NCI-H2171 (cell line): ENCODE measurements at regions not wholly inside any gene's neighbourhood (a gene's known extent, or its start where the extent isn't known, plus 50 kb on each side); places are given as distances from the start of the nearest gene placed in this dataset.

Source experiments
- DNase-seq: peaks from one replicate; lab custom pipeline; 2025; lab: John Stamatoyannopoulos, UW

GRCh38 chr4:65126200-65126599 is 544.1 kb downstream of the EPHA5 start:
- no peak for DNase-seq

- no peak for DNase-seq
Observed at GRCh38 chr4:65120287-65120686, 550.0 kb downstream of the EPHA5 start.

GRCh38 chr4:65102419-65102818 is 567.9 kb downstream of the EPHA5 start:
- DNase-seq: no peak

GRCh38 chr4:65096630-65097029 is 573.7 kb downstream of the EPHA5 start:
- no peak for DNase-seq

- DNase-seq: no peak
Observed at GRCh38 chr4:65089666-65090065, 580.6 kb downstream of the EPHA5 start.

- DNase-seq: no peak
Observed at GRCh38 chr4:65083076-65083475, 587.2 kb downstream of the EPHA5 start.

DNA sequence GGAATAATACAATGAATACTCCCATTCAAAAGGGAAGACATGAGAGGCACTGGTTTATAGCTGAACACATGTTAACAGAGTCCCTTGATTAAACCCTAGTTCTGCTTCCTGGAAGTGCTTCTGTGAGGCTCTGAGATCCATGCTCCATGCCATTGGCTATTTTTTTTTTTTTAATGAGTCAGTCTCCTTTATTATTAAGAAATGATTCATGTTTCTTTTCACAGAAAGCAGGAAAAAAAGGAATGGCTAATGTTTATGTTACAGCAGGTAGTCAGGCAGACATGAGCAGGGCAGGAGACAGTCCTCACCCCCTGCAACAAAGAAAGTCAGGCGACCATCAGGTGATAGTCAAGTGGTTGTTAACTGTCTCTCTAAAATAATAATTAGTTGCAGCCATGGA is 598.7 kb downstream of the EPHA5 start:
- DNase-seq: no peak

GRCh38 chr4:65069177-65069576 is 601.1 kb downstream of the EPHA5 start:
- no peak for DNase-seq

DNA sequence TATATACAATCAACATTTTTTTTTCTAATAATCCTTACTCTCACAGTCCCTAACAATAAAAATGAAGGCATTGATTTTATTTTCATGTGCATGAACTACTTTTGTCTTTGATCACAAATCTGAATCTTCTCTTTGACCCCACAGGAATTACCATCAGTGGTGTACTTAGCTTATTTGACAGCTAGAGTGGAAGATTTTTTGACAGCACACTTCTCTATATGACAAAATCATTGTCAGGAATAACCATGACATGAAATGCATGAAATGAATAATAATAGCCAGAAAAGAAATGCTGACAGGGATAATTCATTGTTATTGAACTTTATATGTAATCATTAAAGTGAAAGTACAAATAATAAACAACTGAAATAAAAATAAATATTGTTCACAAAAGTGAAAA is 604.2 kb downstream of the EPHA5 start:
- no peak for DNase-seq

- no peak for DNase-seq
Observed at GRCh38 chr4:65063601-65064000, 606.7 kb downstream of the EPHA5 start.

GRCh38 chr4:65050786-65051185 is 619.5 kb downstream of the EPHA5 start:
- DNase-seq: no peak

GRCh38 chr4:65046192-65047133 is 623.8 kb downstream of the EPHA5 start:
- peak; percentile 9 for DNase-seq

DNA sequence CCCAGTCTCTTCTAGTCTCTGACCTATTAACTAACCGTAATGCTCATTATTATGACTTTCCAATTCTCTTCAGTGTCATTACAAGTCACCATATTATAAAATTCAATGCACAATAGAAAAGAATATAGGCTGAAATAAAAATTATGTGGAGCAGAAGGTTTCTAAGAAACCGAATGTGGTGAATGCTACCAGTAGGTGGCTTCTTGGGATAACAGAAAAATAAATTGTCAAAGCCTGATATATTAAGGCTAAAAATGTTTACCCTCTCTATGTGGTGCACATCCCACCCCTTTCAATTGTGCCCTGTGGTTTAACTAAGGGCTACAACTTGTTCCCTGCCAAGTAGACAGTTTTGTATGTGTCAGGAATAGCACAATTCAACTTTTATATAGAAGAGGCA is 624.6 kb upstream of the TECRL start:
- DNase-seq: no peak

- DNase-seq: no peak
Observed at GRCh38 chr4:65028592-65028991, 619.3 kb upstream of the TECRL start.

- DNase-seq: no peak
Observed at GRCh38 chr4:65023883-65024670, 614.8 kb upstream of the TECRL start.

- no peak for DNase-seq
Observed at GRCh38 chr4:65023081-65023480, 613.8 kb upstream of the TECRL start.

DNA sequence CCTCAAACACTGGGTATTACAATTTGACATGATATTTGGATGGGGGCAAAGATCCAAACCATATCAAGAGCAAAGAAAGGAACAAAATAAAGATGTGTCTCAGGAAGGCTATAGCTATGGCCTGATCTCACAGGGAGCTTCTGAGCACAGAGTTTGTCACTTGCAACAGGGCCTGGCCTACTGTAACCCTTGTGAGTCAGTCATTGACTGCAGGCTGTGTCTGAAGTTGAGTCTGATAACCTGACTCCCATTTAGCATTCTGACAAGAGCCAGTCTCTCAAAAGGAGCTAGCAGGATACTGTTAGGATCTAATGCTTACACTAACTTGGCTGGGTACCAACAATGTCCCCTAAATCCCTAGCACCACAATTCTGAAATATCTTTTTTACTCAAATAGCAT is 612.5 kb upstream of the TECRL start:
- no peak for DNase-seq

GRCh38 chr4:65021149-65021548 is 611.9 kb upstream of the TECRL start:
- DNase-seq: no peak

DNA sequence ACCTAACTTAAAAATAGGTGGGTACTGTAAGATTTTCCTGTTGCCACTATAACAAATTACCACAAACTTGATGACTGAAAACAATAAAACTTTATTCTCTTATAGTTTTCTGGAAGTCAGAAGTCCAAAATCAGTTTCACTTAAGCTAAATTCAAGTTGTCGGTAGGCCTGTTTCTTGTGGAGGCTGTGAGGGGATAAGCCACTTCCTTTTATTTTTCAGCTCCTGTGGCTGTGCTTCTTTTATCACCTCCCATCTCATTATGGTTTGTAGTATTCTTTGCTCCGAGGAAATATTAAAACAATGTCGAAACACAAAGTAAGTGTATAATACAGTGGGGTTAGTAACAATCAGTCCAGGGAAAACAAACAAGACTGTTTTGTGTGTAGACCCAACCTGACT is 610.5 kb upstream of the TECRL start:
- DNase-seq: no peak

- no peak for DNase-seq
Observed at GRCh38 chr4:65018313-65018712, 609.1 kb upstream of the TECRL start.

GRCh38 chr4:65014078-65014477 is 604.8 kb upstream of the TECRL start:
- DNase-seq: no peak

DNA sequence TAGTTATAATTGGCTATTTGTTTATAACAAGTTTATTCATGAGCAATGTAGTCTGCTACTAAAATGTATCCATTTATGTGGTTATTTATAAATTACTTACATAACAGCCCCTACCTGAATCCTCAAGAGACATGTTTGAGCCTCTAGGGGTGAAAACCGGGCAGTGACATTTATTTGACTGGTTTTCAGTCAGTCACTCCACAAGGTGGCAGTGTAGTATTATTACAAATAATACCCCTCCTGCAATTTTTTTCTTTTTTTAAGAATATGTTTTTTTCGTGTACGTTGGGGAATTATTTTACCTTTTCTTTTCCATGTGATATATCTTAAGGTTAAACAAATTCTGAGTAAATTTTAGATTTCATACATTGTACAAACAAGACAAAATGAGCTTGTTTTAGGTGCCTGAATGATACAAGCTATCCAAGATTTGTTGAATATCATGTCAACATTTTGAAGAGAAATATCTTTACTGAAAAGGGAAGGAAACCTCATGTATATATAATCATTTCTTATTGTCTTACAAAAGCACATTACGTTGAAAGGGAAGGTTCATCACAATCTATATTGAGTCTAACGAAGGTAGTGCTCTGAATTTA is 598.7 kb upstream of the TECRL start:
- peak; percentile 23 for DNase-seq

GRCh38 chr4:64975177-64975576 is 565.9 kb upstream of the TECRL start:
- DNase-seq: no peak
